K562 (cell line): ENCODE measurements at regions not wholly inside any gene's neighbourhood (a gene's known extent, or its start where the extent isn't known, plus 50 kb on each side); places are given as distances from the start of the nearest gene placed in this dataset.

Experiments
- CREBBP ChIP-seq: IDR thresholded peaks from one replicate; pipeline ENCODE4 v1.6.1; 2012; ENCODE audit warnings: low read depth, mild to moderate bottlenecking, control low read depth, inconsistent platforms, low read length
- GATA2 ChIP-seq: sonication (generic); formaldehyde crosslinking; IDR thresholded peaks from 2 replicates; pipeline ENCODE4 v1.4.0; 2020; ENCODE audit warnings: mild to moderate bottlenecking, missing genetic modification reagents
- KDM4B ChIP-seq, 2 experiments: fragments of 450-650 bp in 1 of 2; sonication (generic) in 1 of 2; IDR thresholded peaks; 2 replicates each; pipeline ENCODE4 v1.6.1; 2016 to 2017; ENCODE audit warnings: borderline replicate concordance in 2 of 2, antibody characterized with exemption in 1 of 2, low read depth in 1 of 2, mild to moderate bottlenecking in 1 of 2
- POLR2G ChIP-seq: fragments of 200-400 bp; formaldehyde crosslinking; IDR thresholded peaks from 2 replicates; pipeline ENCODE4 v1.6.1; 2017; ENCODE audit warnings: low read depth, mild to moderate bottlenecking, antibody characterized with exemption, low read length, moderate library complexity
- ZBTB1 ChIP-seq: sonication (generic); formaldehyde crosslinking; IDR thresholded peaks from 2 replicates; pipeline ENCODE4 v1.8.1; 2023; ENCODE audit warnings: missing genetic modification reagents, low read depth, mild to moderate bottlenecking, borderline replicate concordance
- ZBTB40 ChIP-seq, 2 experiments: fragments of 450-650 bp in 1 of 2; sonication (generic) in 1 of 2; formaldehyde crosslinking in 1 of 2; IDR thresholded peaks; 2 replicates each; pipeline versions ENCODE4 v1.7.1 to v1.9.0; 2016 to 2022; ENCODE audit warnings: inconsistent platforms in 1 of 2, mild to moderate bottlenecking in 1 of 2, missing genetic modification reagents in 1 of 2
- ZZZ3 ChIP-seq: fragments of 450-650 bp; IDR thresholded peaks from 2 replicates; pipeline ENCODE4 v1.6.1; 2016; ENCODE audit warnings: antibody characterized with exemption, mild to moderate bottlenecking, moderate library complexity
- TF ChIP-seq, protein P1 (sequence below), 2 experiments: fragments of 450-650 bp; IDR thresholded peaks; 2 replicates each; pipeline ENCODE4 v1.6.1; 2016; ENCODE audit warnings: mild to moderate bottlenecking in 2 of 2, borderline replicate concordance in 1 of 2, low read depth in 1 of 2, moderate library complexity in 1 of 2

DNA sequence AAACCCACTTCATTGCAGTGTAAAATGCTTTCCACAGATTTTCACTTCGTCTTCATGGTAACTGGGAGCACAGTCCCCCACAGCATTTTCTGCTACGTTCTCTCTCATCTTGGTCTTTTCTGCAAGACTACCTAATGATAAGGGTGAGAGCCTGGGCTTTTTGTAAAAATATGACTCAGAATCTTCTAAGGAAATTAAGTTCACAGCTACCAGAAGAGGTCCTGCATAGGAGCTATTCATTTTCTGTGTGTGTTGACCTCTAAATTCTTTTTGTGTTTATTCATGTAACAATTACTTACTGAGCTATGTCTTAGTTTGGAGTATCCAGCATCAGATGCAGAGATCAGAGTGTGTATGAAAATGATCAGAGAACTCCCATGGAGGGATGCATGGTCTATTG lies 192.2 kb downstream of the CPEB2 start:
- TF ChIP-seq KDM4B (IDR thresholded peaks at IDR 0.05; ENCODE audit: borderline replicate concordance in 2 of 2, low read depth in 1 of 2) (no peak), GATA2 (no peak), POLR2G (no peak), ZBTB40 (IDR thresholded peaks at IDR 0.05) (no peak), ZBTB40 (CRISPR knock-in tag; IDR thresholded peaks at IDR 0.05) (no peak), CREBBP (no peak), ZZZ3 (no peak), ZBTB1 (CRISPR knock-in tag) (no peak)
- TF ChIP-seq, protein P1, sequence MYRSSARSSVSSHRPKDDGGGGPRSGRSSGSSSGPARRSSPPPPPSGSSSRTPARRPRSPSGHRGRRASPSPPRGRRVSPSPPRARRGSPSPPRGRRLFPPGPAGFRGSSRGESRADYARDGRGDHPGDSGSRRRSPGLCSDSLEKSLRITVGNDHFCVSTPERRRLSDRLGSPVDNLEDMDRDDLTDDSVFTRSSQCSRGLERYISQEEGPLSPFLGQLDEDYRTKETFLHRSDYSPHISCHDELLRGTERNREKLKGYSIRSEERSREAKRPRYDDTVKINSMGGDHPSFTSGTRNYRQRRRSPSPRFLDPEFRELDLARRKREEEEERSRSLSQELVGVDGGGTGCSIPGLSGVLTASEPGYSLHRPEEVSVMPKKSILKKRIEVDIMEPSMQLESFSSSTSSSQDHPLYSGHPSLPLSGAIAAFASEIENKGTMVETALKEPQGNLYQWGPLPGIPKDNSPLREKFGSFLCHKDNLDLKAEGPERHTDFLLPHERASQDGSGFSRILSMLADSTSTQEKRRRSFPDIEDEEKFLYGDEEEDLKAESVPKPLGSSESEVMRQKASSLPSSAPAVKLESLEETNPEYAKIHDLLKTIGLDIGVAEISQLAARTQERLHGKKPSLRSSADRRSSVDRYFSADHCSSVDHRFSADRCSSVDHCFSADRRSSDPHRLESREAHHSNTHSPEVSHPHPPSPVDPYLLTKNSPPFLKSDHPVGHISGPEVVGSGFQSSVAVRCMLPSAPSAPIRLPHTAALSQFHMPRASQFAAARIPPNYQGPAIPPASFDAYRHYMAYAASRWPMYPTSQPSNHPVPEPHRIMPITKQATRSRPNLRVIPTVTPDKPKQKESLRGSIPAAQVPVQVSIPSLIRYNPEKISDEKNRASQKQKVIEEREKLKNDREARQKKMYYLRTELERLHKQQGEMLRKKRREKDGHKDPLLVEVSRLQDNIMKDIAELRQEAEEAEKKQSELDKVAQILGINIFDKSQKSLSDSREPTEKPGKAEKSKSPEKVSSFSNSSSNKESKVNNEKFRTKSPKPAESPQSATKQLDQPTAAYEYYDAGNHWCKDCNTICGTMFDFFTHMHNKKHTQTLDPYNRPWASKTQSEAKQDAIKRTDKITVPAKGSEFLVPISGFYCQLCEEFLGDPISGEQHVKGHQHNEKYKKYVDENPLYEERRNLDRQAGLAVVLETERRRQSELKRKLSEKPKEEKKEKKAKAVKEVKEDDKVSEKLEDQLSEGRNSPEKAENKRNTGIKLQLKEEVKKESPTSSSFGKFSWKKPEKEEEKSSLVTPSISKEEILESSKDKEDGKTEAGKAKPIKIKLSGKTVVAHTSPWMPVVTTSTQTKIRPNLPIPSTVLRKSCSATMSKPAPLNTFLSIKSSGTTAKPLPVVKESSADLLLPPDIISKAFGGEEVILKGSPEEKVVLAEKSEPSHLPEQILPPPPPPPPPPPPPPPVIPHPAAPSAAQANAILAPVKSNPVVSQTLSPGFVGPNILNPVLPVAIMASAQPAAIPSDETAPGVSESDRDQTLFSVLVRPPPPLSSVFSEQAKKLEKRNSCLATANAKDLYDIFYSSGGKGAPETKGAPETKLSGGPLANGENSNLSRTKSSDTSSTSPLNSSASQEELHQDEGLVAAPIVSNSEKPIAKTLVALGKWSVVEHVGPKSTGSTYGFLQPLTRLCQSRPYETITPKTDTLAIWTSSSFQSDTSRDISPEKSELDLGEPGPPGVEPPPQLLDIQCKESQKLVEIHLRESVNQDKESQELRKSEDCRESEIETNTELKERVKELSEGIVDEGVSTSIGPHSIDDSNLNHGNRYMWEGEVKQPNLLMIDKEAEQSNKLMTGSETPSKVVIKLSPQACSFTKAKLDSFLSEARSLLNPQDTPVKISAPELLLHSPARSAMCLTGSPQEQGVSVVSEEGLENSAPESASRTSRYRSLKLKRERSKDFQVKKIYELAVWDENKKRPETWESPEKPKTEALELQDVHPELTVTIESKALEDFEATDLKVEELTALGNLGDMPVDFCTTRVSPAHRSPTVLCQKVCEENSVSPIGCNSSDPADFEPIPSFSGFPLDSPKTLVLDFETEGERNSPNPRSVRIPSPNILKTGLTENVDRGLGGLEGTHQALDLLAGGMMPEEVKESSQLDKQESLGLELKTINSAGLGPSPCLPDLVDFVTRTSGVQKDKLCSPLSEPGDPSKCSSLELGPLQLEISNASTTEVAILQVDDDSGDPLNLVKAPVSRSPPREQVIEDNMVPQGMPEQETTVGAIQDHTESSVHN (IDR thresholded peaks at IDR 0.05; ENCODE audit: borderline replicate concordance in 1 of 2, low read depth in 1 of 2), result no peak
